ENCODE measurements at regions not wholly inside any gene's neighbourhood (a gene's known extent, or its start where the extent isn't known, plus 50 kb on each side); places are given as distances from the start of the nearest gene placed in this dataset.
"Not testable (repeated sequence)": the region's sequence is repeated elsewhere in the genome, so short reads cannot be mapped to it uniquely, and the experiment has no call there.

DNA sequence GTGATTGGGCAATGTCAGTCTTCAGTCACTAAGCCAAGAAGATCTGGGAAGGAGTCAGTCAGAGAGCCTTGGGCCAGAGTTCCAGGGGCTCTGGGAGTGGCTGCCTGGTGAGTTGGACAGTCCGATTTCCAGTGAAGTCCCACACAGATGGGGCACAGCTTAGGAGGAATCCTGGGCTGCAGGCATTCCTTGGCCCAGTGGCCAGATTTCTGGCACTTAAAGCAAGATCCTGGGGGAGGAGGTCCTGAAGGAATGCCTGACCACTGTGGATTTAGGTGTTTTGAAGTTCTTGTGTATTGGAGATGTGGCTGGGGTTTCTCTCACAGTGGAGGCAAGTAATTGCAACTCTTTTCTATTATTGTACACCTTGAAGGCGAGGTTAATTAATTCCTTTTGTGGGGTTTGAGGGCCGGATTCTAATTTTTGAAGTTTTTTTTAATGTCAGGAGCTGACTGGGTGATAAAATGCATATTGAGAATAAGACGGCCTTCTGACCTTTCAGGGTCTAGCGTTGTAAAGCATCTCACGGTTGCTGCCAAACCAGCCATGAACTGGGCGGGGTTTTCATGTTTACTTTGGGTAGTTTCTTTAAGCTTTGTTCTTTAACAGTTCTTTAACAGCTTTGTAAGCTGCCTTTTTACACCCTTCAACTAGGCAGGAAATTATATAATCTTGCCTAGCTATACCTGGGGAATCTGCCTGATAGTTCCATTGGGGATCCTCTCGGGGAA, 73.6 kb upstream of the SIRPG start:
- H3K9me3 ChIP-seq (replicated peaks; ENCODE audit: control insufficient read depth, insufficient read depth, low read length); H4K20me1 ChIP-seq (ENCODE audit: control insufficient read depth, insufficient read depth); in situ Hi-C loops (cut with MboI); H2AFZ ChIP-seq (ENCODE audit: control insufficient read depth, low read depth, low read length); FAIRE-seq; H3K79me2 ChIP-seq (ENCODE audit: control insufficient read depth, insufficient read depth, low read length); H3K9ac ChIP-seq (ENCODE audit: control insufficient read depth, insufficient read depth, low read length); DNase-seq (ENCODE audit: low read depth, low spot score); H3K36me3 ChIP-seq (ENCODE audit: control insufficient read depth in 2 of 2, insufficient read depth in 2 of 2, low read length in 1 of 2); H3K27me3 ChIP-seq (replicated peaks in 1 of 2; ENCODE audit: control insufficient read depth in 2 of 2, insufficient read depth in 2 of 2, low read length in 1 of 2): not testable (repeated sequence)
- CTCF ChIA-PET = interaction anchor here (0.6 to 1.5 kb wide), 8 partner anchors 9 to 228 kb away, joined by 3 to 6 read pairs (median 4); no protein-coding TSS in a partner anchor
- intact Hi-C loops (cut with micrococcal nuclease; ENCODE audit: unreplicated experiment) = loop anchor here (5.0 kb wide), 1 partner anchor 109 kb away; the partner anchor contains the start of gene SIRPB1
- peaks cover 16% of the 10 kb centered on the region for H3K4me1 ChIP-seq (ENCODE audit: control insufficient read depth, insufficient read depth, low read length)
- SMC1A ChIA-PET (ENCODE audit: uncharacterized antibody, unreplicated experiment) = interaction anchor here (0.9 to 5.5 kb wide), 15 partner anchors 9 to 224 kb away, joined by 3 to 138 read pairs (median 4); no protein-coding TSS in a partner anchor
- TSS peak; percentile 75 for BruUV-seq (replicated peaks)
- peak; percentile 71 for ATAC-seq
- POLR2A ChIA-PET = interaction anchor here (0.8 to 1.5 kb wide), 4 partner anchors 8 to 71 kb away, joined by 3 to 4 read pairs (median 3); no protein-coding TSS in a partner anchor
- H3K4me2 ChIP-seq (ENCODE audit: control insufficient read depth, insufficient read depth) = peak overlapping the region; percentile 68
- H3K4me3 ChIP-seq = peak overlapping the region; percentile 24; the same call in 1 of the 2 replicates
- TF ChIP-seq NR2F1 (conservative IDR thresholded peaks at IDR 0.05) = peak; percentile 96
- TF ChIP-seq MTA2 (IDR thresholded peaks at IDR 0.05; ENCODE audit: low read depth) = peak; percentile 27; the same call in 1 of the 2 replicates
- RAD21 ChIA-PET (ENCODE audit: unreplicated experiment) = interaction anchor here (0.6 to 1.6 kb wide), 8 partner anchors 9 to 221 kb away, joined by 3 to 6 read pairs (median 4); no protein-coding TSS in a partner anchor
- peak overlapping the region; percentile 64 for H3K27ac ChIP-seq (ENCODE audit: control insufficient read depth, insufficient read depth)
- WGBS (ENCODE audit: insufficient coverage, insufficient replicate concordance, low lambda C conversion rate, missing lambda C conversion rate) = 19% methylated on average over 8 of the region's 8 CpGs

DNA sequence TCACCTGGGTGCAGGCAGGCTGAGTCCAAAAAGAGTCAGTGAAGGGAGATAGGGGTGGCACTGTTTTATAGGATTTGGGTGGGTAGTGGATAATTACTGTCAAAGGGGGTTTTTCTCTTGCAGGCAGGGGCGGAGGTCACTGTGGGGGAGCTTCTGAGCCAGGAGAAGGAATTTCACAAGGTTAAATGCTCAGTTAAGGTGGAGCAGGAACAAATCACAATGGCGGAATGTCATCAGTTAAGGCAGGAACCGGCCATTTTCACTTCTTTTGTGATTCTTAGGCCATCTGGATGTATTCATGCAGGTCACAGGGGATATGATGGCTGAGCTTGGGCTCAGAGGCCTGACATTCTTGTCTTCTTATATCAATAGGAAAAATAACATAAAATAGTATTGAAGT, 69.7 kb upstream of the SIRPG start:
- in situ Hi-C loops (cut with MboI); H3K9ac ChIP-seq (ENCODE audit: control insufficient read depth, insufficient read depth, low read length); POLR2A ChIA-PET; H4K20me1 ChIP-seq (ENCODE audit: control insufficient read depth, insufficient read depth); H3K79me2 ChIP-seq (ENCODE audit: control insufficient read depth, insufficient read depth, low read length); H3K27ac ChIP-seq (ENCODE audit: control insufficient read depth, insufficient read depth); H3K9me3 ChIP-seq (replicated peaks; ENCODE audit: control insufficient read depth, insufficient read depth, low read length); H2AFZ ChIP-seq (ENCODE audit: control insufficient read depth, low read depth, low read length); H3K27me3 ChIP-seq (replicated peaks in 1 of 2; ENCODE audit: control insufficient read depth in 2 of 2, insufficient read depth in 2 of 2, low read length in 1 of 2); CTCF ChIA-PET; ATAC-seq; BruUV-seq (replicated peaks); H3K4me3 ChIP-seq; FAIRE-seq; intact Hi-C loops (cut with micrococcal nuclease; ENCODE audit: unreplicated experiment); H3K4me2 ChIP-seq (ENCODE audit: control insufficient read depth, insufficient read depth); H3K36me3 ChIP-seq (ENCODE audit: control insufficient read depth in 2 of 2, insufficient read depth in 2 of 2, low read length in 1 of 2); RAD21 ChIA-PET (ENCODE audit: unreplicated experiment); DNase-seq (ENCODE audit: low read depth, low spot score); SMC1A ChIA-PET (ENCODE audit: uncharacterized antibody, unreplicated experiment): not testable (repeated sequence)
- 48% methylated on average over 3 of the region's 3 CpGs for WGBS (ENCODE audit: insufficient coverage, insufficient replicate concordance, low lambda C conversion rate, missing lambda C conversion rate)
- H3K4me1 ChIP-seq (ENCODE audit: control insufficient read depth, insufficient read depth, low read length) = peaks cover 12% of the 10 kb centered on the region

All from GM12878 (cell line).